ENCODE measurements at regions not wholly inside any gene's neighbourhood (a gene's known extent, or its start where the extent isn't known, plus 50 kb on each side); places are given as distances from the start of the nearest gene placed in this dataset.
A peak's percentile ranks its signal among the peaks of the same experiment; 100 is the strongest.

GRCh38 chr10:21015851-21016250, 118.7 kb upstream of the NEBL start:
- no peak for DNase-seq (ENCODE audit: low read depth)

GRCh38 chr10:21014141-21014540, 117.0 kb upstream of the NEBL start:
- no peak for DNase-seq (ENCODE audit: low read depth)

DNA sequence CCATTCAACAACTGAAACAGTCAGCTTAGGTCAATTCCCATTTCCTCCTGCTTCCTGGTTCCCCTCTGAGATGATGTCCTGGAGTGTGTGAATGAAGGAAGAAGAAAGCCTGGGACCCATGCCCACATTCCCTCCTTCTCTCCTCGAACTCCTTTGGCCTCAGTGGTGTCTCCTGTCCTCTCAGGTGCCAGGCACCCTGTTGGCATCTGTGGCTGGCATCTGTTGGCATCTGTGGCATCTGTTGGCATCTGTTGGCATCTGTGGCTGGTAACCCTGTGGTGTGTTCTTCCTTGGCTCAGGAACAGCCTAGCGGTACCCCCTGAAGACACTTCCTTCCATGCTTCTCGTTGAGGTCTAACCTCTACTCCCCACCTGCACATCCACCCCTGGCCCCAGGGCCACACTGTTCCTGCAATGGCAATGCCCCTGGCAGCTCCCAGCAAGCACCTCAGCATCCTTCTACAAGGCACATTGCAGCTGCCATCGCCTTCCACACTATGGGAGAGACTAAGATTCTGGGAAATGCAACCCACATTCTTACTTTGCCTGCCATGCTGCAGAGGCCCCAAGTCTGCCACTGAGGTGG, 114.4 kb upstream of the NEBL start:
- no peak for DNase-seq (ENCODE audit: low read depth)

- no peak for DNase-seq (ENCODE audit: low read depth)
Observed at GRCh38 chr10:21010615-21011014, 113.5 kb upstream of the NEBL start.

GRCh38 chr10:21003240-21003822, 106.2 kb upstream of the NEBL start:
- DNase-seq (ENCODE audit: low read depth) = no peak

- no peak for DNase-seq (ENCODE audit: low read depth)
Observed at GRCh38 chr10:21002091-21002878, 105.2 kb upstream of the NEBL start.

GRCh38 chr10:20999699-21000098, 102.6 kb upstream of the NEBL start:
- no peak for DNase-seq (ENCODE audit: low read depth)

GRCh38 chr10:20998036-20998435, 100.9 kb upstream of the NEBL start:
- no peak for DNase-seq (ENCODE audit: low read depth)

GRCh38 chr10:20995123-20995987, 98.2 kb upstream of the NEBL start:
- DNase-seq (ENCODE audit: low read depth) = no peak

DNA sequence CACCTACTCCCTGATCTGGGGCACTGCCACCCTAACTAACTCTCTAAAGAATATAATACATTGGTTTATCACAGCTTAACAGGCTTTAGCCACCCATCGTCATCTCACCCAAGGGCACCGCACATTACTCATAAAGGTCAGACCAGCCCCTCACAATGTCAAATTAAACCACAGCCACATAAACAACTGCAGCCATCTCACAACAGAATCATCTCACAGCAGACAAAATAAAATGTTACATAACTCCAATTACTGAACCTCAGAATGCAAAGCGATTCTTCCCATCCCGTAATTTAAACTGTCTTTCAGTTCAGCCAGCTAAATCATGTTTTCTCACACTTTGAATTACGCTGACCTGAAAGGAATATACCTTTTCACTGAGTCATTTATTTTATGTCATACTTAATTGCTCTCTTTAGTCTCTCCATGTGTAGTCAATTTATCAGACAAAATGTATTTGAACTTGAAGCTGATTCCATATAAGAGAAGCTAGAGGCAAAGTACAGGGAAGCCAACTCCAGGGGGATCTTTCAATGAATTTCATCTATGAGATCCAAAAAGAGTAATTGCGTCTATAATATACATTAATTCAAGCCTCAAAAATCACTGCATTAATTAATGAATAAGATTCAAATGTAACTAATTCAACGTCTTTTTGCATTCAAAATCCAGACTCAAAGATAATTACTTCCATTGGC, 96.9 kb upstream of the NEBL start:
- DNase-seq (ENCODE audit: low read depth) = no peak

DNA sequence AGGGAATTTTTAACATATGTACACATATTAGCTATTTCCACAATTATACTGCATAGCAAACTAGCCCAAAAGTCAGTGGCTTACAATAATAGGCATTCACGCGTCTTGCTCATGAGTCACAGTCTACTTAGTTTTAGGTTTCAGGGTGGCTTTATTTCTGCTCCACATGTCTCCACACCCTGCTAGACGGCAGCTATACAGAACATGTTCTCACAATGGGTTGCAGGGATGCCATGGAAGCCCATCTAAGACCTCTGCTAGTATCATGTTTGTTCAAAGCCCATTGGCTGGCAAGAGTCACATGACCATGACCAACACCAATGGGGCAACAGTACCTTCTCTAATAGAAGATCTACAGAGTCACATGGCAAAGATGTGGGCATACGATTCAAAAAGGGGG, 96.3 kb upstream of the NEBL start:
- no peak for DNase-seq (ENCODE audit: low read depth)

- DNase-seq (ENCODE audit: low read depth) = no peak
Observed at GRCh38 chr10:20991526-20991925, 94.4 kb upstream of the NEBL start.

DNA sequence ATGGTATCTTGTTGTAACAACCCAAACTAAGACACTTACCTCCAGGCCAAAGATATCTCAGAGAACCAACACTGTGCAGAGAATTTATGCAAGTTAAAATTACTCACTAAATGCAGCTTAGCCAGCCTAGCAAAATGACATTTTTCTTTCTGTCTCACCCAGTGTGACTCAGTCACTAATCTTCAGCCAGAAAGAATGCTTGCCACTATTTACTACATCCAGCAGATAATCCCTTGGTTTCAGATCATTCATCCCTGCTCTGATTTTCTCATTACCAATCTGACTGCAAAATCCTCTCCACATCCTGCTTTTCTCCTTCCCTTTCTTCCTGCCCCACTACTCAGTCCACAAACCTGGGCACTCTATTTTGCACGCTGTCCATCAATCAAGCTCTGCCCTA, 93.5 kb upstream of the NEBL start:
- peak; percentile 10 for DNase-seq (ENCODE audit: low read depth)

- no peak for DNase-seq (ENCODE audit: low read depth)
Observed at GRCh38 chr10:20988357-20988983, 91.4 kb upstream of the NEBL start.

GRCh38 chr10:20986049-20986448, 88.9 kb upstream of the NEBL start:
- no peak for DNase-seq (ENCODE audit: low read depth)

DNA sequence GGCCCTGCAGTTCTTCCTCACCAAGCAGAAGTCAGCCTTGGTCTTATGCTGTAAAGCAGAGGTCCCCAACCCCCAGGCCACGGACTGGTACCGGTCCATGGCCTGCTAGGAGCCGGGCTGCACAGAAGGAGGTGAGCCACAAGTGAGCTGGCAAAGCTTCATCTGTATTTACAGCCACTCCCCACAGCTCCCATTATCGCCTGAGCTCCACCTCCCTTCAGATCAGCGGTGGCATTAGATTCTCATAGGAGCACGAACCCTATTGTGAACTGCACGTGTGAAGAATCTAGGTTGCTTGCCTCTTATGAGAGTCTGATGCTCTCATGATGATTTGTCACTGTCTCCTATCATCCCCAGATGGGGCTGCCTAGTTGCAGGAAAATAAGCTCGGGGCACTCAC, 87.6 kb upstream of the NEBL start:
- no peak for DNase-seq (ENCODE audit: low read depth)

DNA sequence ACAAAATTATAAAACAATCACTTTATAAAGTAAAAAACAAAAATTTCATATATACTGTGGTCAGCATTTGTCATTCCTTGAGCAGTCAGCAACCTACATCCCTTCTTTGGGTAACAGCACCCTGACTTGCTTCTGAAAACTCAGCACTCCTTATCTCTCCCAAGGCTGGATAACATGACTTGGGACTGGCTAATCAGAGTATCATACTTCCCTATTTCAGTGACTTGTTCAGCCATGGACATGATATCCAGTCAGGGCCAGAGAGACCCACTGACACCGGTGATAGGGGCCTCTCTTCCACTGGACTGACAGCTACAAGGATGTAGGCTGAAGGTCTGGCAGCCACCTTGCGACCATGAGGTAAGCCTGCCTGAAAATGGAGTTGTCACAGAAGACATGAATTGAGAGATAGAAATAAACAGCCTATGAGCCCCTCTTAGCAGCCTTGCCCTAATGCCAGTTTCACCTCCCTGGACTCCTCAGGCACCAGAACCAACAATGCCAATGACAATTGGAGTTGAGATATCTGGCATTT, 84.4 kb upstream of the NEBL start:
- DNase-seq (ENCODE audit: low read depth) = no peak

DNA sequence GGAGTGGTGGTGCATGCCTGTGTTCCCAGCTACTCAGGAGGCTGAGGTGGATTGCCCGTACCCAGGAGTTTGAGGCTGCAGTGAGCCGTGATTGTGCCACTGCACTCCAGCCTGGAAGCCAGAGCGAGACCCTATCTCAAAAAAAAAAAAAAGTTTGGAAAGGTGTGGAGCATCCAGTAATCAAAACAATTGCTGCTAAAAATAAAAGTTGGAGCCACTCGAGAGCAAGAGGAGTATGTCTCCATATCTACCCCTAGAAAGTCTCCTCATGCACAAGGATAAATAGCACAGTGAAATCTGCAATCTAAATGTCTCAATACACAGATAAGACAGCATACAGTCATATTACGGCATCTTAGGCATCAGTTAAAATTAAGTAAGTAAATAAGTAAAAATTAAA, 81.5 kb upstream of the NEBL start:
- DNase-seq (ENCODE audit: low read depth) = no peak

DNA sequence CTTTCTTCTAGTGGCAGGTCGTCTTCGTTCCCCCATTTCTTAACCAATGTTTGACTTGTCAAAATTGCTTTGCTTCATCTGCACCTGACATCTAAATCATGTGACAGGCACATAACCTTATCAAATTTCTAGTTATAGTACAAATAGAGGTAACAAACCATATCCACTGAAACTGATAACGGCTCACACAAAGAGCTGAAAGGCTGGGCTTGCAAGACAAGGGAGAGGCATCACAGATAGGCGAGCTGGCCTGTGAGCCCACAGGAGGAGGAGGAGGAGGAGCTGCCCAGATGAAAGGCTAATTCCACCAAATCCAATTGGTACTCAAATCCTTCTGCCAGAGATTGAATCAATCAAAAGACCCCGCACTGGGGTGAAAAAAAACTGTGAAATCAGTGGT, 80.2 kb upstream of the NEBL start:
- no peak for DNase-seq (ENCODE audit: low read depth)

DNA sequence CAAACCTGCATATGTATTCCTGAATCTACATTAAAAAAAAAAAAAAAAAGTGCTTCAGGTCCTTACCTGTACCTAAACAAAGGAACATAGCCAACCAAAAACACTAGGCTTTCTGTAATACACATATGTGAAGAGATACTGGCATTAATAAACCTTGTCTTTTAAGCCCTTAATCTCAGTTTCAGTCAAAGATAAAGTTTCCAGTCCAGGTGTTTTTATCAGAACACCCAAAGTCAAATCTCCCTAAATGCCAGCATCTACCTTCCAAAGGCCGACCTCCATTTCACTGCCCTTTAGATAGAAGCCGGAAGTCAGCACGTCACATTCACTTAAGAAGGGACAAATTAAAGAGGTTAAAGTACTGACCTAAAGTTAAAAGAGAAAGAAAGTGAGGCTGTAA, 79.8 kb upstream of the NEBL start:
- no peak for DNase-seq (ENCODE audit: low read depth)

DNA sequence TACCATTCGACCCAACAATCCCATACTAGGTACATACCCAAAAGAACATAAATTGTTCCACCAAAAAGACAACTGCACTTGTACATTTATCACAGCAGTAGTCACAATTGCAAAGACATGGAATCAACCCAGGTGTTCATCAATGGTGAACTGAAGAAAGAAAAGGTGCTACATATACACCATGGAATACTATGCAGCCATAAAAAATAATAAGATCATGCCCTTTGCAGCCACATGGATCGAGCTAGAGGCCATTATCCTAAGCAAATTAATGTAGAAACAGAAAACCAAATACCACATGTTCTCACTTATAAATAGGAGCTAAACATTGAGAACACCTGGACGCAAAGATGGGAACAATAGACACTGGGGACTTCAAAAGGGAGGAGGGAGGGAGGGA, 79.3 kb upstream of the NEBL start:
- no peak for DNase-seq (ENCODE audit: low read depth)
